ENCODE measurements at regions not wholly inside any gene's neighbourhood (a gene's known extent, or its start where the extent isn't known, plus 50 kb on each side); places are given as distances from the start of the nearest gene placed in this dataset.

DNA sequence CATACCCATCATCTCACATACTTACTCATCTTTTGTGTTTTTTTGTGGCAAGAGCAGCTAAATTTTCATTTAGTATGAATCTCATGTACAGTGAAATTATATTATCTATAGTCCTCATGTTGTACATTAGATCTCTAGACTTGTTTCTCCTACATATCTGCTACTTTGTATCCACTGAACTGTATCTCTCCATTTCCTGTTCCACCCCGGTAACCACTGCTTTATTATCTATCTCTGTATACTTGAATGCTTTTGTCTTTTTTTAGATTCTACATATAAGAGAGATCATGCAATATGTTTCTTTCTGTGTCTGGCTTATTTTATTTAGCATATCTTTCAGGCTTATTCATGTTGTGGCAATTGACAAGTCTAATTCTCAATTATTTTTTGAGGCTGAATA, 125.1 kb downstream of the ANKRD7 start:
- no peak for DNase-seq (ENCODE audit: low read depth)
- TF ChIP-seq CTCF (IDR thresholded peaks at IDR 0.05; ENCODE audit: control insufficient read depth, extremely low read depth, insufficient read depth): no peak
- H3K4me3 ChIP-seq (ENCODE audit: low read depth, low read length): no peak overlapping the region

DNA sequence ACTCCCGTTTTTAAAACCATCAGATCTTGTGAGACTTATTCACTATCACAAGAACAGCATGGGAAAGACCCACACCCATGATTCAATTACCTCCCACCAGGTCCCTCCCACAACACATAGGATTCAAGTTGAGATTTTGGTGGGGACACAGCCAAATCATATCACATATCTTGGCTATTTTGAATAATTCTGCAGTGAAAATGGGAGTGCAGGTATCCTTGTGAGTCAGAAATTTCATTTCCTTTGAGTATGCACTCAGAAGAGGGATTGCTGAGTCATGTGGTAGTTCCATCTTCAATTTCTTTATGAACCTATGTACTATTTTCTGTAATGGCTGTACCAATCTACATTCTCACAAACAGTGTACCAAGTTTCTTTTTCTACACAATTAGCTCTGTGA, 125.8 kb downstream of the ANKRD7 start:
- TF ChIP-seq CTCF (IDR thresholded peaks at IDR 0.05; ENCODE audit: control insufficient read depth, extremely low read depth, insufficient read depth): no peak
- DNase-seq (ENCODE audit: low read depth): no peak
- H3K4me3 ChIP-seq (ENCODE audit: low read depth, low read length): no peak overlapping the region

DNA sequence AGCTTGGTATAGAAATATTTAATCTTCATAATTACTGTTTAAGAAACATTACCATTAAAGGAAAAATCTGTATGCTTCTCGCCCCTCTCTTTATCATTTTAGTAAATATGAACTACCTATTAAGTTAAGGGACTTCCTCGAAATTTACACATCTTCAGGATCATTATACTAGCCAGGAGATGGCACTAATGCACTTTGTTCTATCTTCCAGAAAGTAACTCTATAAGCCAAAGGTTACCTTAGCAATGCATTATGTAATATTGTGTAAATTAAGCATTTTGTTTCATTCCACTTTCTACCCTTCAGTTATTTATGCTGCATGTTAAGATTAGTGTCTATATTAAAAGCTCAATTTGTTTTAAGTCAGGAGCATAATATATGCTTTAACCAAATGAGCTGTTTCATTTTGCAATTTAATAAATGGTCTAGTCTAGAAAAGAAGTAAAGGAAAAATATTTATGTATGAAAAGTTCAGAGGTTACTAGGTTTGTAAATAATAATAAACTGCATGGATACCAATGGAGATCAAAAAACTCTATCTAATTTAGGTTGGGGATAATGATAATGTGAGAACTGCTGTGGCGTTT, 128.5 kb downstream of the ANKRD7 start:
- TF ChIP-seq CTCF (IDR thresholded peaks at IDR 0.05; ENCODE audit: control insufficient read depth, extremely low read depth, insufficient read depth): peak; percentile 65
- DNase-seq (ENCODE audit: low read depth): peak; percentile 46
- H3K4me3 ChIP-seq (ENCODE audit: low read depth, low read length): no peak overlapping the region

- no peak for DNase-seq (ENCODE audit: low read depth)
- no peak overlapping the region for H3K4me3 ChIP-seq (ENCODE audit: low read depth, low read length)
- no peak for TF ChIP-seq CTCF (IDR thresholded peaks at IDR 0.05; ENCODE audit: control insufficient read depth, extremely low read depth, insufficient read depth)
Measured at GRCh38 chr7:118366363-118366762, 141.9 kb downstream of the ANKRD7 start.

GRCh38 chr7:118368958-118369357, 144.5 kb downstream of the ANKRD7 start:
- no peak for TF ChIP-seq CTCF (IDR thresholded peaks at IDR 0.05; ENCODE audit: control insufficient read depth, extremely low read depth, insufficient read depth)
- DNase-seq (ENCODE audit: low read depth): no peak
- no peak overlapping the region for H3K4me3 ChIP-seq (ENCODE audit: low read depth, low read length)

DNA sequence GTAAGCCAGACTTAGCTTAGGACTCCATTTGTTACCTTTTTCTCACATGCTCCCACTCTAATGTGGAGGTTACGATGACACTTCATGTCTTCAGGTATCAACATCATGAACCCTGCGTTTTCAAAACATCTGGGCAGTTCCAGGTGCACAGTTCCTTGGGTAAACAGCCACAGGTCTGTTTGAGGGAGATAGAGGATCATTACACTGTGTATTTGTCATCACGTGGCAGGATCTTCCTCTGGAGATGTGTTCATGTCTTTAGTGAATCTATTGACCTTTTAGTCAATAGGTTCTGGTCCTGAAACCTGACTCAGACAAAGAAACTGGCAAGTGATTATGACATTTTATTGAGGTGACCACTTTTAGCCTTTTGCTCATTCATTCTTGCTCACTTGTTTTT, 145.5 kb downstream of the ANKRD7 start:
- no peak for DNase-seq (ENCODE audit: low read depth)
- TF ChIP-seq CTCF (IDR thresholded peaks at IDR 0.05; ENCODE audit: control insufficient read depth, extremely low read depth, insufficient read depth): no peak
- H3K4me3 ChIP-seq (ENCODE audit: low read depth, low read length): no peak overlapping the region

GRCh38 chr7:118372530-118372929, 148.0 kb downstream of the ANKRD7 start:
- DNase-seq (ENCODE audit: low read depth): no peak
- no peak for TF ChIP-seq CTCF (IDR thresholded peaks at IDR 0.05; ENCODE audit: control insufficient read depth, extremely low read depth, insufficient read depth)

More at GRCh38 chr7:118372530-118372929, 148.0 kb downstream of the ANKRD7 start:
- H3K4me3 ChIP-seq (ENCODE audit: low read depth, low read length): no peak overlapping the region

Measured in LNCaP clone FGC (cell line).